HEK293 (cell line): ENCODE measurements at regions not wholly inside any gene's neighbourhood (a gene's known extent, or its start where the extent isn't known, plus 50 kb on each side); places are given as distances from the start of the nearest gene placed in this dataset.
"Not testable (repeated sequence)": the region's sequence is repeated elsewhere in the genome, so short reads cannot be mapped to it uniquely, and the experiment has no call there.

Experiments
- CTCF ChIA-PET: fragments of 350-600 bp; formaldehyde crosslinking; extraction: SDS; loops from one replicate; lab custom pipeline; 2021; ENCODE audit warnings: antibody characterized with exemption; lab: Yijun Ruan, JAX
- POLR2A ChIA-PET: fragments of 300-600 bp; formaldehyde crosslinking; extraction: SDS; loops from one replicate; lab custom pipeline; 2020; ENCODE audit warnings: antibody characterized with exemption, inconsistent platforms; lab: Yijun Ruan, JAX
- H3K27ac ChIP-seq: fragments of 200-500 bp; sonication (Bioruptor generic); 2 replicates; pipeline ENCODE4 v1.5.1; 2014; ENCODE audit warnings: low read depth, low read length, control low read depth, inconsistent platforms; ENCODE audit errors: extremely low read depth
- H3K36me3 ChIP-seq, 2 experiments: fragments of 200-500 bp in 1 of 2; sonication (Bioruptor generic) in 1 of 2; 1 replicate in 1 of 2; 2 replicates in 1 of 2; pipeline ENCODE4 v1.5.1; 2014 to 2017; ENCODE audit warnings: inconsistent platforms in 2 of 2, low read length in 2 of 2; ENCODE audit not compliant: control insufficient read depth in 2 of 2, insufficient read depth in 1 of 2
- H3K4me1 ChIP-seq: fragments of 200-500 bp; sonication (Bioruptor generic); 2 replicates; pipeline ENCODE4 v1.5.1; 2014; ENCODE audit warnings: mild to moderate bottlenecking, low read length, inconsistent platforms; ENCODE audit not compliant: control insufficient read depth, insufficient read depth
- H3K4me3 ChIP-seq: 2 replicates; pipeline ENCODE4 v1.5.1; 2011; ENCODE audit warnings: low read depth, mild to moderate bottlenecking, control low read depth, low read length, moderate library complexity
- H3K9me3 ChIP-seq: fragments of 200-500 bp; sonication (Bioruptor generic); 2 replicates; pipeline ENCODE4 v1.5.1; 2014; ENCODE audit warnings: low read depth, low read length, inconsistent platforms; ENCODE audit not compliant: control insufficient read depth, insufficient read depth
- GLI2 ChIP-seq: fragments of 450-650 bp; formaldehyde crosslinking; IDR thresholded peaks from 2 replicates; pipeline ENCODE4; 2017; ENCODE audit warnings: missing biosample characterization, missing genetic modification characterization, low read depth, borderline replicate concordance
- HOXC10 ChIP-seq: sonication (generic); formaldehyde crosslinking; IDR thresholded peaks from 2 replicates; pipeline ENCODE4 v1.8.1; 2023; ENCODE audit warnings: mild to moderate bottlenecking, missing genetic modification reagents
- MEIS1 ChIP-seq: sonication (generic); formaldehyde crosslinking; IDR thresholded peaks from 2 replicates; pipeline ENCODE4 v1.8.1; 2022; ENCODE audit warnings: missing genetic modification reagents, mild to moderate bottlenecking, borderline replicate concordance
- SETDB1 ChIP-seq: IDR thresholded peaks from one replicate; pipeline ENCODE4 v1.6.1; 2017; ENCODE audit warnings: mild to moderate bottlenecking, low read length, moderate library complexity, mixed read lengths; ENCODE audit not compliant: insufficient read length
- TRIM28 ChIP-seq: IDR thresholded peaks from 2 replicates; pipeline ENCODE4 v1.6.1; 2011; ENCODE audit warnings: low read length, control low read depth, borderline replicate concordance
- ZNF121 ChIP-seq: fragments of 450-650 bp; formaldehyde crosslinking; IDR thresholded peaks from 2 replicates; pipeline ENCODE4 v1.5.1; 2016; ENCODE audit warnings: missing biosample characterization, missing genetic modification characterization
- ZNF146 ChIP-seq: fragments of 450-650 bp; formaldehyde crosslinking; IDR thresholded peaks from 2 replicates; pipeline ENCODE4 v1.5.1; 2016; ENCODE audit warnings: missing biosample characterization, missing genetic modification characterization
- ZNF184 ChIP-seq: fragments of 450-650 bp; IDR thresholded peaks from 2 replicates; pipeline ENCODE4 v1.5.1; 2018; ENCODE audit warnings: missing biosample characterization, mild to moderate bottlenecking, missing genetic modification characterization
- ZNF2 ChIP-seq: fragments of 450-650 bp; formaldehyde crosslinking; IDR thresholded peaks from 2 replicates; pipeline ENCODE4 v1.5.1; 2016; ENCODE audit warnings: missing biosample characterization, missing genetic modification characterization
- ZNF292 ChIP-seq: fragments of 450-650 bp; formaldehyde crosslinking; IDR thresholded peaks from 2 replicates; pipeline ENCODE4 v1.5.1; 2016; ENCODE audit warnings: low read depth, missing biosample characterization, missing genetic modification characterization, borderline replicate concordance
- ZNF791 ChIP-seq: fragments of 450-650 bp; formaldehyde crosslinking; IDR thresholded peaks from 2 replicates; pipeline ENCODE4 v1.5.1; 2016; ENCODE audit warnings: missing biosample characterization, missing genetic modification characterization
- TF ChIP-seq, protein P1 (sequence below): fragments of 450-650 bp; formaldehyde crosslinking; IDR thresholded peaks from 2 replicates; pipeline ENCODE4 v1.5.1; 2016; ENCODE audit warnings: missing biosample characterization, missing genetic modification characterization, borderline replicate concordance
- TF ChIP-seq, protein P2 (sequence below): fragments of 450-650 bp; formaldehyde crosslinking; IDR thresholded peaks from 2 replicates; pipeline ENCODE4 v1.5.1; 2016; ENCODE audit warnings: missing biosample characterization, missing genetic modification characterization
- TF ChIP-seq, protein P3 (sequence below): fragments of 450-650 bp; formaldehyde crosslinking; IDR thresholded peaks from 2 replicates; pipeline ENCODE4 v1.5.1; 2016; ENCODE audit warnings: missing biosample characterization, missing genetic modification characterization
- TF ChIP-seq, protein P4 (sequence below): fragments of 450-650 bp; formaldehyde crosslinking; IDR thresholded peaks from 2 replicates; pipeline ENCODE4 v1.5.1; 2016; ENCODE audit warnings: missing biosample characterization, missing genetic modification characterization
- TF ChIP-seq, protein P5 (sequence below): fragments of 450-650 bp; formaldehyde crosslinking; IDR thresholded peaks from 2 replicates; pipeline ENCODE4 v1.5.1; 2016; ENCODE audit warnings: missing biosample characterization, missing genetic modification characterization
- TF ChIP-seq, protein P6 (sequence below): fragments of 450-650 bp; formaldehyde crosslinking; IDR thresholded peaks from 2 replicates; pipeline ENCODE4 v1.5.1; 2016; ENCODE audit warnings: missing biosample characterization, missing genetic modification characterization, low read depth
- TF ChIP-seq, protein P7 (sequence below): fragments of 450-650 bp; formaldehyde crosslinking; IDR thresholded peaks from 2 replicates; pipeline ENCODE4 v1.5.1; 2017; ENCODE audit warnings: missing biosample characterization, mild to moderate bottlenecking, missing genetic modification characterization, moderate library complexity

DNA sequence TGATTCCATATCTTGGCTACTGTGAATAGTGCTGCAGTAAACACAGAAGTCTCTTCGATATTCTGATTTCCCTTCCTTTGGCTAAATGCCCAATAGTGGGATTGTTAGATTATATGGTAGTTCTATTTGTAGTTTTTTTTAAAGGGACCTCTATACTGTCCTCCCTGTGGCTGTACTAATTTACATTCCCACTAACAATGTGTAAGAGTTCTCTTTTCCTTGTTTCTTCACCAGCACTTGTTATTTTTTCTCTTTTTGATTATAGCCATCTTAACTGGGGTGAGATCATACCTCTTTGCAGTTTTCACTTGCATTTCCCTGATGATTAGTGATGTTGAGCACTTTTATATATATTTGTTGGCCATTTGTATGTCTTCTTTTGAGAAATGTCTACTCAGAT is 102.0 kb downstream of the CARTPT start:
- POLR2A ChIA-PET, result no interaction called here
- Histone ChIP-seq H3K9me3 (no peaks in the 10 kb centered on the region), H3K36me3 (no peaks in the 10 kb centered on the region), H3K27ac (no peak overlapping the region), H3K4me3 (no peak overlapping the region), H3K4me1 (no peaks in the 10 kb centered on the region)
- TF ChIP-seq, protein P1, sequence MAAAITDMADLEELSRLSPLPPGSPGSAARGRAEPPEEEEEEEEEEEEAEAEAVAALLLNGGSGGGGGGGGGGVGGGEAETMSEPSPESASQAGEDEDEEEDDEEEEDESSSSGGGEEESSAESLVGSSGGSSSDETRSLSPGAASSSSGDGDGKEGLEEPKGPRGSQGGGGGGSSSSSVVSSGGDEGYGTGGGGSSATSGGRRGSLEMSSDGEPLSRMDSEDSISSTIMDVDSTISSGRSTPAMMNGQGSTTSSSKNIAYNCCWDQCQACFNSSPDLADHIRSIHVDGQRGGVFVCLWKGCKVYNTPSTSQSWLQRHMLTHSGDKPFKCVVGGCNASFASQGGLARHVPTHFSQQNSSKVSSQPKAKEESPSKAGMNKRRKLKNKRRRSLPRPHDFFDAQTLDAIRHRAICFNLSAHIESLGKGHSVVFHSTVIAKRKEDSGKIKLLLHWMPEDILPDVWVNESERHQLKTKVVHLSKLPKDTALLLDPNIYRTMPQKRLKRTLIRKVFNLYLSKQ (tag by site-specific recombination), result no peak
- TF ChIP-seq ZNF184, result peak; percentile 95
- TF ChIP-seq, protein P2, sequence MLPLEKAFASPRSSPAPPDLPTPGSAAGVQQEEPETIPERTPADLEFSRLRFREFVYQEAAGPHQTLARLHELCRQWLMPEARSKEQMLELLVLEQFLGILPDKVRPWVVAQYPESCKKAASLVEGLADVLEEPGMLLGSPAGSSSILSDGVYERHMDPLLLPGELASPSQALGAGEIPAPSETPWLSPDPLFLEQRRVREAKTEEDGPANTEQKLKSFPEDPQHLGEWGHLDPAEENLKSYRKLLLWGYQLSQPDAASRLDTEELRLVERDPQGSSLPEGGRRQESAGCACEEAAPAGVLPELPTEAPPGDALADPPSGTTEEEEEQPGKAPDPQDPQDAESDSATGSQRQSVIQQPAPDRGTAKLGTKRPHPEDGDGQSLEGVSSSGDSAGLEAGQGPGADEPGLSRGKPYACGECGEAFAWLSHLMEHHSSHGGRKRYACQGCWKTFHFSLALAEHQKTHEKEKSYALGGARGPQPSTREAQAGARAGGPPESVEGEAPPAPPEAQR, result no peak
- CTCF ChIA-PET, result no interaction called here

DNA sequence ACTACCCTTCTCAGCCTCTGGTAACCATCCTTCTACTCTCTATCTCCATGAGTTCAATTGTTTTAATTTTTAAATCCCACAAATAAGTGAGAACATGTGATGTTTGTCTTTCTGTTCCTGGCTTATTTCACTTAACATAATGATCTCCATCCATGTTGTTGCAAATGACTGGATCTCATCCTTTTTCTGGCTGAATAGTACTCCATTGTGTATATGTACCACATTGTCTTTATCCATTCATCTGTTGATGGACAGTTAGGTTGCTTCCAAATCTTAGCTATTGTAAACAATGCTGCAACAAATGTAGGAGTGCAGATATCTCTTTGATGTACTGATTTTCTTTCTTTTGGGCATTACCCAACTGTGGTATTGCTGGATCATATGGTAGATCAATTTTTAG is 103.0 kb downstream of the CARTPT start:
- H3K27ac ChIP-seq, H3K4me1 ChIP-seq, POLR2A ChIA-PET, H3K4me3 ChIP-seq, H3K9me3 ChIP-seq: not testable (repeated sequence)
- peak; percentile 57; the same call in 1 of the 2 replicates for TF ChIP-seq ZNF146 (tag by site-specific recombination)
- TF ChIP-seq, all 188 proteins: peak for 1; not testable (repeated sequence) for 187
- CTCF ChIA-PET, H3K36me3 ChIP-seq: not testable (repeated sequence)

DNA sequence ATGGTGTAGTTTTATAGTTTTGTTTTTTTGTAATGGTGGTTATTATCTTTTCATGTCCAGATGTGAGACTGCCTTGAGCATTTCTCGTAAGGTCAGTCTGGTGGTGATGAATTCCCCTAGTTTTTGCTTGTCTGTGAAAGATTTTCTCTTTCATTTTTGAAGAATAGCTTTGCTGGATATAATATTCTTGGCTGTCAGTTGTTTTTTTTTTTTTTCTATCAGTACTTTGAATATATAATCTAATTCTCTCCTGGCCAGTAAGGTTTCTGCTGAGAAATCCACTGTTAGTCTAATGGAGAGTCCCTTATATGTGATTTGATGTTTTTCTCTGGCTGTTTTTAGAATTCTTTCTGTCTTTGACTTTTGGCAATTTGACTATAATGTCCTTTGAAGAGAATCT is 106.9 kb downstream of the CARTPT start:
- Histone ChIP-seq H3K4me1 (peaks cover 3% of the 10 kb centered on the region; the same call in 1 of the 2 replicates), H3K27ac (no peak overlapping the region), H3K9me3 (no peaks in the 10 kb centered on the region; the same call in 1 of the 2 replicates), H3K36me3 (no peaks in the 10 kb centered on the region), H3K4me3 (no peak overlapping the region)
- ChIA-PET POLR2A (no interaction called here), CTCF (no interaction called here)
- peak; percentile 90 for TF ChIP-seq ZNF791 (tag by site-specific recombination)
- no peak for TF ChIP-seq MEIS1
- TF ChIP-seq ZNF121 (tag by site-specific recombination), result no peak
- TF ChIP-seq, protein P3, sequence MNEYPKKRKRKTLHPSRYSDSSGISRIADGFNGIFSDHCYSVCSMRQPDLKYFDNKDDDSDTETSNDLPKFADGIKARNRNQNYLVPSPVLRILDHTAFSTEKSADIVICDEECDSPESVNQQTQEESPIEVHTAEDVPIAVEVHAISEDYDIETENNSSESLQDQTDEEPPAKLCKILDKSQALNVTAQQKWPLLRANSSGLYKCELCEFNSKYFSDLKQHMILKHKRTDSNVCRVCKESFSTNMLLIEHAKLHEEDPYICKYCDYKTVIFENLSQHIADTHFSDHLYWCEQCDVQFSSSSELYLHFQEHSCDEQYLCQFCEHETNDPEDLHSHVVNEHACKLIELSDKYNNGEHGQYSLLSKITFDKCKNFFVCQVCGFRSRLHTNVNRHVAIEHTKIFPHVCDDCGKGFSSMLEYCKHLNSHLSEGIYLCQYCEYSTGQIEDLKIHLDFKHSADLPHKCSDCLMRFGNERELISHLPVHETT (tag by site-specific recombination), result no peak
- TF ChIP-seq, protein P4, sequence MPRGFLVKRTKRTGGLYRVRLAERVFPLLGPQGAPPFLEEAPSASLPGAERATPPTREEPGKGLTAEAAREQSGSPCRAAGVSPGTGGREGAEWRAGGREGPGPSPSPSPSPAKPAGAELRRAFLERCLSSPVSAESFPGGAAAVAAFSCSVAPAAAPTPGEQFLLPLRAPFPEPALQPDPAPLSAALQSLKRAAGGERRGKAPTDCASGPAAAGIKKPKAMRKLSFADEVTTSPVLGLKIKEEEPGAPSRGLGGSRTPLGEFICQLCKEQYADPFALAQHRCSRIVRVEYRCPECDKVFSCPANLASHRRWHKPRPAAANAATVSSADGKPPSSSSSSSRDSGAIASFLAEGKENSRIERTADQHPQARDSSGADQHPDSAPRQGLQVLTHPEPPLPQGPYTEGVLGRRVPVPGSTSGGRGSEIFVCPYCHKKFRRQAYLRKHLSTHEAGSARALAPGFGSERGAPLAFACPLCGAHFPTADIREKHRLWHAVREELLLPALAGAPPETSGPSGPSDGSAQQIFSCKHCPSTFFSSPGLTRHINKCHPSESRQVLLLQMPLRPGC (tag by site-specific recombination), result no peak
- TF ChIP-seq, protein P5, sequence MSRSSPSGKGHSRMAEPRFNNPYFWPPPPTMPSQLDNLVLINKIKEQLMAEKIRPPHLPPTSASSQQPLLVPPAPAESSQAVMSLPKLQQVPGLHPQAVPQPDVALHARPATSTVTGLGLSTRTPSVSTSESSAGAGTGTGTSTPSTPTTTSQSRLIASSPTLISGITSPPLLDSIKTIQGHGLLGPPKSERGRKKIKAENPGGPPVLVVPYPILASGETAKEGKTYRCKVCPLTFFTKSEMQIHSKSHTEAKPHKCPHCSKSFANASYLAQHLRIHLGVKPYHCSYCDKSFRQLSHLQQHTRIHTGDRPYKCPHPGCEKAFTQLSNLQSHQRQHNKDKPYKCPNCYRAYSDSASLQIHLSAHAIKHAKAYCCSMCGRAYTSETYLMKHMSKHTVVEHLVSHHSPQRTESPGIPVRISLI, result 0 out of 2 replicates have a peak, but pooled peaks have one; percentile 21
- no peak for TF ChIP-seq ZNF292 (tag by site-specific recombination)
- peak; percentile 41; the same call in 1 of the 2 replicates for TF ChIP-seq TRIM28
- no peak for TF ChIP-seq HOXC10 (CRISPR knock-in tag)
- no peak for TF ChIP-seq ZNF2 (tag by site-specific recombination)
- TF ChIP-seq, protein P6, sequence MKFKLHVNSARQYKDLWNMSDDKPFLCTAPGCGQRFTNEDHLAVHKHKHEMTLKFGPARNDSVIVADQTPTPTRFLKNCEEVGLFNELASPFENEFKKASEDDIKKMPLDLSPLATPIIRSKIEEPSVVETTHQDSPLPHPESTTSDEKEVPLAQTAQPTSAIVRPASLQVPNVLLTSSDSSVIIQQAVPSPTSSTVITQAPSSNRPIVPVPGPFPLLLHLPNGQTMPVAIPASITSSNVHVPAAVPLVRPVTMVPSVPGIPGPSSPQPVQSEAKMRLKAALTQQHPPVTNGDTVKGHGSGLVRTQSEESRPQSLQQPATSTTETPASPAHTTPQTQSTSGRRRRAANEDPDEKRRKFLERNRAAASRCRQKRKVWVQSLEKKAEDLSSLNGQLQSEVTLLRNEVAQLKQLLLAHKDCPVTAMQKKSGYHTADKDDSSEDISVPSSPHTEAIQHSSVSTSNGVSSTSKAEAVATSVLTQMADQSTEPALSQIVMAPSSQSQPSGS (tag by site-specific recombination), result no peak
- TF ChIP-seq ZNF184, result no peak
- TF ChIP-seq SETDB1, result peak; percentile 98
- TF ChIP-seq GLI2 (tag by site-specific recombination), result no peak
- TF ChIP-seq, protein P7, sequence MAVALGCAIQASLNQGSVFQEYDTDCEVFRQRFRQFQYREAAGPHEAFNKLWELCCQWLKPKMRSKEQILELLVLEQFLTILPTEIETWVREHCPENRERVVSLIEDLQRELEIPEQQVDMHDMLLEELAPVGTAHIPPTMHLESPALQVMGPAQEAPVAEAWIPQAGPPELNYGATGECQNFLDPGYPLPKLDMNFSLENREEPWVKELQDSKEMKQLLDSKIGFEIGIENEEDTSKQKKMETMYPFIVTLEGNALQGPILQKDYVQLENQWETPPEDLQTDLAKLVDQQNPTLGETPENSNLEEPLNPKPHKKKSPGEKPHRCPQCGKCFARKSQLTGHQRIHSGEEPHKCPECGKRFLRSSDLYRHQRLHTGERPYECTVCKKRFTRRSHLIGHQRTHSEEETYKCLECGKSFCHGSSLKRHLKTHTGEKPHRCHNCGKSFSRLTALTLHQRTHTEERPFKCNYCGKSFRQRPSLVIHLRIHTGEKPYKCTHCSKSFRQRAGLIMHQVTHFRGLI (tag by site-specific recombination), result no peak
